H1 (cell line): ENCODE measurements at regions not wholly inside any gene's neighbourhood (a gene's known extent, or its start where the extent isn't known, plus 50 kb on each side); places are given as distances from the start of the nearest gene placed in this dataset.

ENCODE experiments used
- CTCF ChIA-PET: fragments of 300-600 bp; sonication (Branson Sonifier 250); formaldehyde crosslinking; loops from one replicate; lab custom pipeline; 2021; ENCODE audit not compliant: partially characterized antibody; lab: Charles Lee
- POLR2A ChIA-PET: fragments of 300-600 bp; sonication (Branson Sonifier 250); formaldehyde crosslinking; loops from one replicate; lab custom pipeline; 2021; ENCODE audit warnings: inconsistent platforms; ENCODE audit not compliant: partially characterized antibody; lab: Charles Lee
- DNase-seq, 2 experiments: peaks; one replicate each; pipeline versions ENCODE4 v3.0.0 to v3.0.0-alpha.2; 2010 to 2022; ENCODE audit warnings: low spot score in 2 of 2, low read depth in 1 of 2, mixed read lengths in 1 of 2
- FAIRE-seq: peaks from 2 replicates; lab custom pipeline; 2011; peaks lifted over from hg19 to GRCh38; lab: Jason Lieb, UNC
- H2AFZ ChIP-seq: 2 replicates; pipeline ENCODE4 v1.8.1; 2012; ENCODE audit warnings: low read length, inconsistent platforms
- H2AK5ac ChIP-seq: 2 replicates; pipeline ENCODE4 v1.6.1; 2013; ENCODE audit warnings: low read depth, low read length
- H2BK120ac ChIP-seq: replicated peaks from 2 replicates; pipeline ENCODE3; 2013; ENCODE audit warnings: low read depth, low read length, inconsistent platforms
- H2BK12ac ChIP-seq: 2 replicates; pipeline ENCODE4 v1.6.1; 2013; ENCODE audit warnings: low read depth, low read length
- H2BK15ac ChIP-seq: 2 replicates; pipeline ENCODE4 v1.6.1; 2013; ENCODE audit warnings: low read length
- H2BK20ac ChIP-seq: 2 replicates; pipeline ENCODE4 v1.6.1; 2013; ENCODE audit warnings: low read length
- H2BK5ac ChIP-seq: 2 replicates; pipeline ENCODE4 v1.6.1; 2013; ENCODE audit warnings: low read depth, low read length
- H3K14ac ChIP-seq: 2 replicates; pipeline ENCODE4 v1.6.1; 2013; ENCODE audit warnings: inconsistent platforms; ENCODE audit not compliant: insufficient read length
- H3K18ac ChIP-seq: 2 replicates; pipeline ENCODE4 v1.6.1; 2013; ENCODE audit warnings: low read length; ENCODE audit errors: extremely low read depth
- H3K23ac ChIP-seq: 2 replicates; pipeline ENCODE4 v1.6.1; 2013; ENCODE audit warnings: inconsistent platforms; ENCODE audit not compliant: insufficient read length
- H3K23me2 ChIP-seq: 2 replicates; pipeline ENCODE4 v1.6.1; 2013; ENCODE audit warnings: low read depth, low read length
- H3K27ac ChIP-seq: 2 replicates; pipeline ENCODE4 v1.6.1; 2011; ENCODE audit warnings: low read depth, low read length, inconsistent platforms
- H3K27me3 ChIP-seq, 4 experiments: replicated peaks in 1 of 4; 1 replicate in 1 of 4; 2 replicates in 3 of 4; pipeline versions ENCODE4 v1.6.1 to v1.8.1; 2011 to 2013; ENCODE audit warnings: low read length in 3 of 4, mild to moderate bottlenecking in 3 of 4, inconsistent platforms in 2 of 4, mixed read lengths in 2 of 4, moderate library complexity in 1 of 4; ENCODE audit not compliant: control insufficient read depth in 3 of 4, insufficient read depth in 3 of 4; ENCODE audit errors: extremely low read depth in 1 of 4
- H3K36me3 ChIP-seq, 4 experiments: 2 replicates each; pipeline versions ENCODE4 v1.6.1 to v1.8.1; 2011 to 2013; ENCODE audit warnings: mild to moderate bottlenecking in 4 of 4, low read length in 3 of 4, moderate library complexity in 2 of 4, control low read depth in 1 of 4, inconsistent platforms in 1 of 4; ENCODE audit not compliant: insufficient read depth in 4 of 4, control insufficient read depth in 2 of 4
- H3K4ac ChIP-seq: replicated peaks from 2 replicates; pipeline ENCODE3; 2013; ENCODE audit warnings: low read length, low read depth, mixed read lengths, inconsistent platforms; ENCODE audit not compliant: insufficient read length
- H3K4me1 ChIP-seq, 4 experiments: replicated peaks in 1 of 4; 1 replicate in 1 of 4; 2 replicates in 3 of 4; pipeline versions ENCODE4 v1.6.1 to v1.8.1; 2011 to 2013; ENCODE audit warnings: low read length in 3 of 4, inconsistent platforms in 2 of 4, mixed read lengths in 1 of 4; ENCODE audit not compliant: insufficient read depth in 4 of 4, control insufficient read depth in 3 of 4
- H3K4me2 ChIP-seq, 2 experiments: 2 replicates each; pipeline versions ENCODE4 v1.6.1 to v1.8.1; 2011 to 2013; ENCODE audit warnings: low read depth in 2 of 2, low read length in 2 of 2, control low read depth in 1 of 2, inconsistent platforms in 1 of 2, mild to moderate bottlenecking in 1 of 2; ENCODE audit not compliant: insufficient read depth in 1 of 2
- H3K4me3 ChIP-seq, 4 experiments: fragments of 200-600, 300-600 bp in 1 of 4; sonication (generic), shearing (Covaris generic), sonication (Bioruptor Twin) in 1 of 4; 2 replicates each; pipeline versions ENCODE4 v1.5.1 to v1.8.1; 2011 to 2016; ENCODE audit warnings: low read length in 4 of 4, low read depth in 3 of 4, control low read depth in 2 of 4, inconsistent platforms in 2 of 4, mild to moderate bottlenecking in 2 of 4, mixed read lengths in 1 of 4, moderate library complexity in 1 of 4; ENCODE audit not compliant: insufficient read depth in 2 of 4; ENCODE audit errors: extremely low read depth in 1 of 4
- H3K56ac ChIP-seq: replicated peaks from 2 replicates; pipeline ENCODE3; 2013; ENCODE audit warnings: low read depth, mild to moderate bottlenecking, mixed read lengths, low read length, inconsistent platforms; ENCODE audit not compliant: insufficient read length
- H3K79me1 ChIP-seq: 2 replicates; pipeline ENCODE4 v1.6.1; 2013; ENCODE audit warnings: low read depth, low read length, control low read depth
- H3K79me2 ChIP-seq, 2 experiments: 2 replicates each; pipeline versions ENCODE4 v1.6.1 to v1.8.1; 2012 to 2013; ENCODE audit warnings: low read length in 2 of 2, mild to moderate bottlenecking in 2 of 2, inconsistent platforms in 1 of 2; ENCODE audit not compliant: insufficient read depth in 2 of 2, control insufficient read depth in 1 of 2
- H3K9ac ChIP-seq, 4 experiments: replicated peaks in 1 of 4; 1 replicate in 1 of 4; 2 replicates in 3 of 4; pipeline versions ENCODE4 v1.6.1 to v1.8.1; 2011 to 2013; ENCODE audit warnings: low read depth in 3 of 4, low read length in 3 of 4, control low read depth in 2 of 4, mild to moderate bottlenecking in 2 of 4, moderate library complexity in 2 of 4, inconsistent platforms in 1 of 4; ENCODE audit errors: extremely low read depth in 1 of 4
- H3K9me3 ChIP-seq, 2 experiments: 2 replicates each; pipeline versions ENCODE4 v1.6.1 to v1.8.1; 2012 to 2013; ENCODE audit warnings: mild to moderate bottlenecking in 2 of 2, moderate library complexity in 2 of 2, control low read depth in 1 of 2, inconsistent platforms in 1 of 2, low read depth in 1 of 2, low read length in 1 of 2, mixed read lengths in 1 of 2; ENCODE audit not compliant: insufficient read depth in 2 of 2
- H4K20me1 ChIP-seq, 2 experiments: replicated peaks in 1 of 2; 2 replicates each; pipeline versions ENCODE3 to v1.8.1; 2011 to 2013; ENCODE audit warnings: inconsistent platforms in 2 of 2, low read length in 2 of 2, mild to moderate bottlenecking in 1 of 2; ENCODE audit not compliant: insufficient read depth in 2 of 2, control insufficient read depth in 1 of 2
- H4K5ac ChIP-seq: 2 replicates; pipeline ENCODE4 v1.6.1; 2013; ENCODE audit warnings: low read length, low read depth, mixed read lengths, inconsistent platforms; ENCODE audit not compliant: insufficient read length
- H4K8ac ChIP-seq: 2 replicates; pipeline ENCODE4 v1.8.0; 2013; ENCODE audit warnings: mild to moderate bottlenecking, moderate library complexity, low read length, inconsistent platforms; ENCODE audit not compliant: insufficient read depth; ENCODE audit errors: extremely low read depth
- H4K91ac ChIP-seq: replicated peaks from 2 replicates; pipeline ENCODE3; 2013; ENCODE audit warnings: low read length, mixed read lengths, inconsistent platforms; ENCODE audit not compliant: insufficient read length
- TAF1 ChIP-seq: IDR thresholded peaks from 2 replicates; pipeline ENCODE4 v1.6.1; 2011; ENCODE audit warnings: mild to moderate bottlenecking, low read depth, low read length
- WGBS, 2 experiments: shearing (Covaris generic) in 1 of 2; methylation state at CpG; one replicate each; pipeline versions ENCODE4 v1.1.6 to v1.1.7; 2013 to 2015; ENCODE audit warnings: low lambda C conversion rate in 2 of 2, mixed read lengths in 2 of 2, inconsistent platforms in 1 of 2, low coverage in 1 of 2, missing lambda C conversion rate in 1 of 2; ENCODE audit not compliant: insufficient replicate concordance in 2 of 2, insufficient coverage in 1 of 2, insufficient read length in 1 of 2; ENCODE audit errors: extremely low coverage in 1 of 2, missing lambda C conversion rate in 1 of 2; 5-methylcytosine and 5-hydroxymethylcytosine counted together

DNA sequence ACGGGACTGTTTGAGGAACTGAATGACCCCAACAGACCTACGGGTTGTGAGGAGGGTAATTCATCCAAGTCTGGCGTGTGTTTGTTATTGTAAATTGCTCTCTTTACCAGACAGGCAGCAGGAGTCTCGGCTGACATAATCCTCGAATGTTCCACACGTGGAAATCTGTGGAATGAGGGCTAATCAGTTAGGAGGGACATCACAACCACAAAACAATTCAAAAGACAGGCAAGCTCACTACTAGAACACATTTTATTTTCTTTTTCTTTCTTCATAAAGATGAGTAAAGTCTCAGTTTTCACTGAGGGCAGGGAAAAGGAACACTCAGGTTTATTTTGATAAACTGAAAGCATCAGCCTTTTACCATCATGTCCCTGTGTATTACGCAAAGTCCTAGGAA lies 53.8 kb downstream of the GRK7 start:
- Histone ChIP-seq H3K4me1 (peaks cover 0 to 10% (median 0%) of the 10 kb centered on the region in 4 experiments; a peak in 2 of 7 replicates), H3K23ac (no peak overlapping the region), H2AK5ac (no peak overlapping the region), H3K27me3 (no peaks in the 10 kb centered on the region; a peak in 1 of 7 replicates), H3K36me3 (no peaks in the 10 kb centered on the region), H2AFZ (no peak overlapping the region), H3K18ac (no peak overlapping the region), H3K23me2 (no peaks in the 10 kb centered on the region; the same call in 1 of the 2 replicates), H3K9me3 (0 out of 4 replicates have a peak, but pooled peaks cover 0 to 5% of the 10 kb centered on the region in 2 experiments), H2BK12ac (no peak overlapping the region), H4K8ac (no peak overlapping the region), H4K5ac (no peak overlapping the region), H2BK20ac (no peak overlapping the region), H3K79me1 (no peaks in the 10 kb centered on the region), H3K9ac (no peak overlapping the region), H4K20me1 (peaks cover 0 to 1% of the 10 kb centered on the region in 2 experiments), H3K27ac (no peak overlapping the region), H3K79me2 (no peaks in the 10 kb centered on the region), H2BK15ac (no peak overlapping the region), H3K14ac (no peak overlapping the region), H3K4ac (no peak overlapping the region), H3K56ac (no peak overlapping the region), H3K4me2 (no peak overlapping the region), H4K91ac (no peak overlapping the region), H2BK120ac (no peak overlapping the region), H3K4me3 (no peak overlapping the region), H2BK5ac (no peak overlapping the region)
- TF ChIP-seq TAF1 = no peak
- DNase-seq = no peak
- no peak for FAIRE-seq
- CTCF ChIA-PET = no interaction called here
- 88% methylated on average over 7 of the region's 7 CpGs; no CpG with 5 or more reads in 1 of the 2 experiments for WGBS, 2 experiments
- POLR2A ChIA-PET = no interaction called here
